ENCODE measurements at regions not wholly inside any gene's neighbourhood (a gene's known extent, or its start where the extent isn't known, plus 50 kb on each side); places are given as distances from the start of the nearest gene placed in this dataset.

- no peak for TF ChIP-seq MYC (IDR thresholded peaks at IDR 0.05; ENCODE audit: low read depth, low read length)
- TF ChIP-seq, protein P1, sequence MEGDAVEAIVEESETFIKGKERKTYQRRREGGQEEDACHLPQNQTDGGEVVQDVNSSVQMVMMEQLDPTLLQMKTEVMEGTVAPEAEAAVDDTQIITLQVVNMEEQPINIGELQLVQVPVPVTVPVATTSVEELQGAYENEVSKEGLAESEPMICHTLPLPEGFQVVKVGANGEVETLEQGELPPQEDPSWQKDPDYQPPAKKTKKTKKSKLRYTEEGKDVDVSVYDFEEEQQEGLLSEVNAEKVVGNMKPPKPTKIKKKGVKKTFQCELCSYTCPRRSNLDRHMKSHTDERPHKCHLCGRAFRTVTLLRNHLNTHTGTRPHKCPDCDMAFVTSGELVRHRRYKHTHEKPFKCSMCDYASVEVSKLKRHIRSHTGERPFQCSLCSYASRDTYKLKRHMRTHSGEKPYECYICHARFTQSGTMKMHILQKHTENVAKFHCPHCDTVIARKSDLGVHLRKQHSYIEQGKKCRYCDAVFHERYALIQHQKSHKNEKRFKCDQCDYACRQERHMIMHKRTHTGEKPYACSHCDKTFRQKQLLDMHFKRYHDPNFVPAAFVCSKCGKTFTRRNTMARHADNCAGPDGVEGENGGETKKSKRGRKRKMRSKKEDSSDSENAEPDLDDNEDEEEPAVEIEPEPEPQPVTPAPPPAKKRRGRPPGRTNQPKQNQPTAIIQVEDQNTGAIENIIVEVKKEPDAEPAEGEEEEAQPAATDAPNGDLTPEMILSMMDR (IDR thresholded peaks at IDR 0.05; ENCODE audit: low read depth, low read length) = no peak
- no peak for TF ChIP-seq POLR2A (IDR thresholded peaks at IDR 0.05; ENCODE audit: extremely low read depth, insufficient read length)
- no peak for TF ChIP-seq MAX (IDR thresholded peaks at IDR 0.05; ENCODE audit: low read depth, low read length)
- no peak overlapping the region for H3K4me3 ChIP-seq (ENCODE audit: low read depth, low read length)
- DNase-seq (ENCODE audit: low read depth) = peak; percentile 56
These were observed 163.2 kb downstream of the CHST1 start for GRCh38 chr11:45502226-45502545.

DNA sequence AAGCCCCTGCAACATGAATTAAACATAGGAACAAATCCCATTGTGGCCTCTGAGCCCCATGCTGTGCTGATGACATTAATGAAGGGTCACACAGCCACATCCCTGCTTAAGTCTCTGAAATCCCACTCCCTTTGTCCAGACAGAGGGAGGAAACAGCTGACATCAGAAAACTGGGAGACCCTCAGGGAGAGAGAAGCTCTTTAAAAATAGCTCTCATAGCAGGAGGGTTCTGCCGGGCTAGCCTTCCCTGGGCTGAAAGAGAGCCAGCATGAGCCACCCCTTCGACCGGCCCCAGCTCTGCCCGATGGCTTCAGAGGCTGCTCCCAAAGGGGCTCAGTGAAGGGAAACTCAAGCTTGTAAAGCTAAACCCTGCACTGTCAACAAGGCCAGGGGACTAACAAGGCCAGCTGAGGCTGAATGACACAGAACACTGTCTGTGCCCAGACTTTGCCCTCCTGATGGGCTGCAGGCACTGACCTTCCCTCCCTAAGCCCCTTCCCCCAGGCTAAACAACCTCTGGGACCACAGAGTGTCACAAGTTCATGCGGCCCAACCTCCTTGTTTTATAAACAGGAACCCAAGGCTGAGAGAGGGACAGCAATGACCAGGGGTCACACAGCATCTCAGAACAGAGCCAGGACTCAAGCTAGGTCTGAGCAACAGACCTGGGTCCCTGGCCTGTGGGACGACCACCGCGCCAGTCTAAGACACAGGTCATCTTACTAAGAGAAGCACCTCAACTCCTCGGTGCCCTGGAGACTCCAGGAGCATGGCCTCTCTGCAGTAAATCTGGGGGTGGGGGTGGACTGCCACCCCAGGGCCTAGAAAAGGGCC is 163.8 kb downstream of the CHST1 start:
- DNase-seq (ENCODE audit: low read depth) = no peak
- H3K4me3 ChIP-seq (ENCODE audit: low read depth, low read length) = no peak overlapping the region
- TF ChIP-seq MAX (IDR thresholded peaks at IDR 0.05; ENCODE audit: low read depth, low read length) (no peak), MYC (IDR thresholded peaks at IDR 0.05; ENCODE audit: low read depth, low read length) (no peak), POLR2A (IDR thresholded peaks at IDR 0.05; ENCODE audit: extremely low read depth, insufficient read length) (no peak)
- TF ChIP-seq, protein P1 (IDR thresholded peaks at IDR 0.05; ENCODE audit: low read depth, low read length) = no peak

- DNase-seq (ENCODE audit: low read depth) = no peak
- TF ChIP-seq MAX (IDR thresholded peaks at IDR 0.05; ENCODE audit: low read depth, low read length) (no peak), POLR2A (IDR thresholded peaks at IDR 0.05; ENCODE audit: extremely low read depth, insufficient read length) (no peak), MYC (IDR thresholded peaks at IDR 0.05; ENCODE audit: low read depth, low read length) (no peak)
- H3K4me3 ChIP-seq (ENCODE audit: low read depth, low read length) = no peak overlapping the region
These were observed 165.0 kb downstream of the CHST1 start for GRCh38 chr11:45500451-45500850.

GRCh38 chr11:45494738-45495137 is 170.7 kb downstream of the CHST1 start:
- no peak overlapping the region for H3K4me3 ChIP-seq (ENCODE audit: low read depth, low read length)
- no peak for TF ChIP-seq POLR2A (IDR thresholded peaks at IDR 0.05; ENCODE audit: extremely low read depth, insufficient read length)
- TF ChIP-seq, protein P1 (IDR thresholded peaks at IDR 0.05; ENCODE audit: low read depth, low read length) = no peak
- no peak for TF ChIP-seq MYC (IDR thresholded peaks at IDR 0.05; ENCODE audit: low read depth, low read length)
- TF ChIP-seq MAX (IDR thresholded peaks at IDR 0.05; ENCODE audit: low read depth, low read length) = no peak
- no peak for DNase-seq (ENCODE audit: low read depth)

DNA sequence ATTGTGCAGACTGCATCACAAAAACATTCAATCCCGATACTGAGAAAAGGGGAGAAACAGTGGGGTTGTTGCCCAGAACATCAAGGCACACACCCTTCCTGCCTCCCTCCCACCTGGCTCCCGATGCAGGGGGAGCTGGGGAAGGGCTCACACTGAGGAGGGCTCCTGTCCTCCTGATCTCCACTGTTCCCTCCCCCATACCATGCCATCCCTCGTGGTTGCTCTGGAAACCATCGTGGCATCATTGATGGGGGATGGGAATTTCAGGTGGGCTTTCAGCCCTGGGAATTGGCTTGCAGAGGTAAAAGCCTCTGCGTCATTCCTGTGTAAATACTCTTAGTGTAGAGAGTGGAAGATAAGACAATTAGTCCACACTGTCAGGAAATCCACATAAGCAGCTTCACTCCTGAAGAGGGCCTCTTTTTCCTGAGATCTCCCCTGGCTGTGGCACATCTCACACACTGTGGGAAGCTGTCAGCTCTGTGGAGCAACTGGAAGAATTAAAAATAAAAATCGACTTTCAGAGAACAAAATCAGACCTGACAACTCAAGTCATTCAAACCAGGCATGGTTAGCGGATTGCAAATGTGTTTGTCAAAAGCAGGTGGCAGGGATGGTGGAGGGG is 176.0 kb downstream of the CHST1 start:
- H3K4me3 ChIP-seq (ENCODE audit: low read depth, low read length) = no peak overlapping the region
- TF ChIP-seq, protein P1 (IDR thresholded peaks at IDR 0.05; ENCODE audit: low read depth, low read length) = no peak
- DNase-seq (ENCODE audit: low read depth) = no peak

DNA sequence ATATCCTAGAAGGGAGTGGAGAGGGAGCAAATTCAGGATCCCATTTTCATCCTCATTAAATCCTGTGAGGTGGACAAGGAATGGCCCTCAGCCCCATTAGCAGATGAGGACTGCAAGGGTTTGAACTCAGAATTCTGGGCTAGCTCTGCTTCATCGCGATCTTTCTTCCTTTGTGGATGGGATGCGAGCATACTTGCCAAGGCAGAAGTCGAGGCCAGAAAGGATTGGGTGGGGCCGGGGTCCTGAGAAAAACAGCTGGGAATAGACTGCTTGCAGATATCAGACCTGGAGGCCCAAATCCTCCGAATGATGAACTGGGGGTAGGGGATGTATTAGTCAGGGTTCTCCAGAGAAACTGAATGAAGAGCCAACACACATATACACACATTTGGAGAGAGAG is 179.0 kb downstream of the CHST1 start:
- no peak overlapping the region for H3K4me3 ChIP-seq (ENCODE audit: low read depth, low read length)
- no peak for TF ChIP-seq MAX (IDR thresholded peaks at IDR 0.05; ENCODE audit: low read depth, low read length)
- TF ChIP-seq MYC (IDR thresholded peaks at IDR 0.05; ENCODE audit: low read depth, low read length) = no peak
- TF ChIP-seq, protein P1 (IDR thresholded peaks at IDR 0.05; ENCODE audit: low read depth, low read length) = no peak
- TF ChIP-seq POLR2A (IDR thresholded peaks at IDR 0.05; ENCODE audit: extremely low read depth, insufficient read length) = no peak
- DNase-seq (ENCODE audit: low read depth) = no peak
